Endothelial cell (in vitro differentiated cells): ENCODE measurements at regions not wholly inside any gene's neighbourhood (a gene's known extent, or its start where the extent isn't known, plus 50 kb on each side); places are given as distances from the start of the nearest gene placed in this dataset.

Source experiments
- DNase-seq: peaks from one replicate; pipeline ENCODE4 v3.0.0; 2021; ENCODE audit warnings: low spot score
- H3K27ac Mint-ChIP-seq: one replicate; pipeline ENCODE4 v1.8.0; 2021; ENCODE audit warnings: mixed read lengths, inconsistent platforms; ENCODE audit not compliant: unreplicated experiment
- H3K27me3 Mint-ChIP-seq: one replicate; pipeline ENCODE4 v1.8.0; 2021; ENCODE audit warnings: mild to moderate bottlenecking, moderate library complexity, mixed read lengths, inconsistent platforms; ENCODE audit not compliant: unreplicated experiment
- H3K36me3 Mint-ChIP-seq: one replicate; pipeline ENCODE4 v1.8.0; 2021; ENCODE audit warnings: mild to moderate bottlenecking, low read depth, mixed read lengths, inconsistent platforms; ENCODE audit not compliant: unreplicated experiment
- H3K4me1 Mint-ChIP-seq: one replicate; pipeline ENCODE4 v1.8.0; 2021; ENCODE audit warnings: mild to moderate bottlenecking, mixed read lengths, inconsistent platforms; ENCODE audit not compliant: unreplicated experiment
- H3K4me3 Mint-ChIP-seq: one replicate; pipeline ENCODE4 v1.8.0; 2021; ENCODE audit warnings: mild to moderate bottlenecking, mixed read lengths, inconsistent platforms; ENCODE audit not compliant: unreplicated experiment
- H3K9me3 Mint-ChIP-seq: one replicate; pipeline ENCODE4 v1.8.0; 2021; ENCODE audit warnings: mixed read lengths, inconsistent platforms; ENCODE audit not compliant: unreplicated experiment
- TF ChIP-seq, protein P1 (sequence below): fragments of 200-600 bp; sonication (generic); IDR thresholded peaks from one replicate; pipeline ENCODE4 v1.5.0; 2021; ENCODE audit warnings: antibody characterized with exemption; ENCODE audit not compliant: unreplicated experiment

DNA sequence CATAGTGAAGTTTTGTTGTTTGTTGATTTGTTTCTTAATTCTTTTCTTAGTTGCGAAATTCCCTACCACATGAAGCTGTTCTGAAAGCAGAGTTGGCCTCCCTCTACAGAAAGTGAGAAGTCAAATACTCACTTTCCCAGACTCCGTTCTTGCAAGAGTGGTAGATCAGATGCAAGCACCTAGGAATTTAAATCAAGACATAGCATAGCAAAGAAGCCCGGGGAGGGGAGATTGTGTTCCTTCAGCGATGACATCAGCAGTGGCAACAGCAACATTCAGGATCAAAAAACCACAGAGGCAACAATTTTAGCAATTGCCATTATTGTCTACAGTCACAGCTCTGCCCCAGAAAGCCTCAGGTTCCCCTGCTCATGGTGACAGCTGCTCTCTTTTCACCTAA is 580.0 kb downstream of the RNF144A start:
- no peaks in the 10 kb centered on the region for H3K4me1 Mint-ChIP-seq
- H3K27me3 Mint-ChIP-seq, result no peaks in the 10 kb centered on the region
- TF ChIP-seq, protein P1, sequence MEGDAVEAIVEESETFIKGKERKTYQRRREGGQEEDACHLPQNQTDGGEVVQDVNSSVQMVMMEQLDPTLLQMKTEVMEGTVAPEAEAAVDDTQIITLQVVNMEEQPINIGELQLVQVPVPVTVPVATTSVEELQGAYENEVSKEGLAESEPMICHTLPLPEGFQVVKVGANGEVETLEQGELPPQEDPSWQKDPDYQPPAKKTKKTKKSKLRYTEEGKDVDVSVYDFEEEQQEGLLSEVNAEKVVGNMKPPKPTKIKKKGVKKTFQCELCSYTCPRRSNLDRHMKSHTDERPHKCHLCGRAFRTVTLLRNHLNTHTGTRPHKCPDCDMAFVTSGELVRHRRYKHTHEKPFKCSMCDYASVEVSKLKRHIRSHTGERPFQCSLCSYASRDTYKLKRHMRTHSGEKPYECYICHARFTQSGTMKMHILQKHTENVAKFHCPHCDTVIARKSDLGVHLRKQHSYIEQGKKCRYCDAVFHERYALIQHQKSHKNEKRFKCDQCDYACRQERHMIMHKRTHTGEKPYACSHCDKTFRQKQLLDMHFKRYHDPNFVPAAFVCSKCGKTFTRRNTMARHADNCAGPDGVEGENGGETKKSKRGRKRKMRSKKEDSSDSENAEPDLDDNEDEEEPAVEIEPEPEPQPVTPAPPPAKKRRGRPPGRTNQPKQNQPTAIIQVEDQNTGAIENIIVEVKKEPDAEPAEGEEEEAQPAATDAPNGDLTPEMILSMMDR, result no peak
- H3K27ac Mint-ChIP-seq, result no peak overlapping the region
- H3K9me3 Mint-ChIP-seq, result no peaks in the 10 kb centered on the region
- H3K4me3 Mint-ChIP-seq, result no peak overlapping the region
- no peaks in the 10 kb centered on the region for H3K36me3 Mint-ChIP-seq
- no peak for DNase-seq

DNA sequence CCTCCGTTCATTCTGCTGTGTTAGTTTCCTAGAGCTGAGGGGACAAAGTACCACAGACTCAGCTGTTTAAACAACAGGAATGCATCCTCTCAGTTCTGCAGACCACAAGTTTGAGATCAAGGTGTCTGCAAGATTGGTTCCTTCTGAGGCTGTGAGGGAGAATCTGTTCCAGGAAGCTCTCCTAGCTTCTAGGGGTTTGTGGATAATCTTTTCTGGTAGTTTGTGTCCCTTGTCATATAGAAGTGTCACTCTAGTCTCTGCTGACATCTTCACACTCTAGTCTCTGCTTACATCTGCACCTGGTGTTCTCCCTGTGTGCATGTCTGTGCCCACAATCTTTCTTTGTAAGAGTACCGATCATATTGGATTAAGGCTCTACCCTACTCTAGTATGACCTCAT is 581.8 kb downstream of the RNF144A start:
- no peak for DNase-seq
- no peak overlapping the region for H3K27ac Mint-ChIP-seq
- TF ChIP-seq, protein P1, result no peak
- no peaks in the 10 kb centered on the region for H3K27me3 Mint-ChIP-seq
- H3K4me3 Mint-ChIP-seq, result no peak overlapping the region
- H3K36me3 Mint-ChIP-seq, result no peaks in the 10 kb centered on the region
- H3K4me1 Mint-ChIP-seq, result no peaks in the 10 kb centered on the region
- no peaks in the 10 kb centered on the region for H3K9me3 Mint-ChIP-seq

DNA sequence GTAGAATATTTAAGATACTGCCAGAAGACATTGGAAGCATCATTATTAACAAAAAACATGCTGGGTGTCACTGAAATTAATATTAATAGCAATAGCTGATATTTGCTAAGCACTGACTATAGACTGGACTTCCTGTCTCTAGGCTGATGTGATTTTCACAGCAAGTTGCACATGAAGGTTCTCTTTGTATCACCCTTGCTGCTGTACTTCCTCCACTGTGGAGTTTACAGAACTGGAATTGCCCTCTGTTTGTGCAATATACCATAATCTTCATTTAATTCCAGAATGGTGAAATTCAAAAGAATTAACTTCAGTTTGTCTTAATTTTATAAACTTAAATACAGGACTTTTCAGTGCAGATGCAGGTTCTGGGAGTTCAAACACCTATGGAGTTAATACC is 585.1 kb downstream of the RNF144A start:
- Mint-ChIP-seq H3K4me1 (no peaks in the 10 kb centered on the region), H3K27ac (no peak overlapping the region), H3K36me3 (no peaks in the 10 kb centered on the region), H3K27me3 (no peaks in the 10 kb centered on the region), H3K9me3 (no peaks in the 10 kb centered on the region), H3K4me3 (no peak overlapping the region)
- TF ChIP-seq, protein P1, result no peak
- DNase-seq, result no peak

DNA sequence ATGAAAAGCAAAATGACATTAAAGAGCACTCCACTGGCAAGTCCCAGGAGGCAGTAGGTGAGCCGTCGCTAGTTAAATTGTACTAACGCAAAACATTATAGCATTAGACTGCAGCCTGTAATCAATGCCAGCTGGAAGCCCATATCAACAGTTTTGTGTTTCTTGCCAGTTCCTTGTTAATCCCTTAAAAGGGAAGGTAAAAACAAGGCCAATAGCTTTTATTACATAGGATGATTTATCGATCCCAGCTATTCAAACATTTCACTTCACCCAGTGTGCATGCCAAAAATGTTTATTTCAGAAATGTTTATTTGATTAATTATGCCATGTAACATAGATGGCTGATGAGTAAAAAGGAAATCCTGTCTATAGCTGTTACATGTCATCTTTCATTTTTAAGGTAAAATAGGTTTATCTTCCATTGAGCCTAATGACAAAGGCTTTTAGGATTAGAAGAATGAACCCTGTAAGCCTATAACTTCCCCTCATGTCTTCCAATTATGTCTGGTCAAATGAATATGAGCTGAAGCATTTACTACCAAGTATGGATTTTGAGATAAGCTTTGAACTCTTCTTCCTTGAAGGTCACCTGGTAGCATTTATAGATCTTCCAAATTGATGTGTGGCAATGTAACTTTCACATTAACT is 591.2 kb downstream of the RNF144A start:
- no peaks in the 10 kb centered on the region for H3K27me3 Mint-ChIP-seq
- DNase-seq, result no peak
- TF ChIP-seq, protein P1, result no peak
- H3K4me1 Mint-ChIP-seq, result no peaks in the 10 kb centered on the region
- H3K36me3 Mint-ChIP-seq, result no peaks in the 10 kb centered on the region
- no peaks in the 10 kb centered on the region for H3K9me3 Mint-ChIP-seq
- H3K4me3 Mint-ChIP-seq, result no peak overlapping the region
- no peak overlapping the region for H3K27ac Mint-ChIP-seq

DNA sequence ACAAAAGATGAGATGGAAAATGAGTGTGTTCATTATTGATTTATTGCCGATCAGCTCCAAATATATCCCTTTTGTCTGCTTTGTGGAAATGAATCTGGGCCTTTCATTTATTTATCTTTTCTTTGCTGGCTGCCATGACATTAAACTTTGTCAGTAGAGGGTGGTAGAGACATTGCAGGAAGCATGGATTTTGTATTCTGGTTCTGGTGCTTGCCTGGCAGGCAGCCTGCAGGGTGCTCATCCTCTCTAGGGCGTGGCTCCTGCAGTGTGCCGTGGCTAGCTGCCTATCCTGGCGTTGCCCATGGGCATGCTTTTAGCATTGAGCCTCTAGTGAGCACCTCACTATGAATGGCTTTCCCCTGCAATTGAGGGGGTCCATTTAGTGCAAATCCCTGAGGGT is 593.1 kb downstream of the RNF144A start:
- H3K4me3 Mint-ChIP-seq, result no peak overlapping the region
- no peak for DNase-seq
- no peaks in the 10 kb centered on the region for H3K9me3 Mint-ChIP-seq
- no peak overlapping the region for H3K27ac Mint-ChIP-seq
- no peaks in the 10 kb centered on the region for H3K4me1 Mint-ChIP-seq
- TF ChIP-seq, protein P1, result no peak
- H3K36me3 Mint-ChIP-seq, result no peaks in the 10 kb centered on the region
- H3K27me3 Mint-ChIP-seq, result no peaks in the 10 kb centered on the region
